ENCODE measurements at regions not wholly inside any gene's neighbourhood (a gene's known extent, or its start where the extent isn't known, plus 50 kb on each side); places are given as distances from the start of the nearest gene placed in this dataset.

DNA sequence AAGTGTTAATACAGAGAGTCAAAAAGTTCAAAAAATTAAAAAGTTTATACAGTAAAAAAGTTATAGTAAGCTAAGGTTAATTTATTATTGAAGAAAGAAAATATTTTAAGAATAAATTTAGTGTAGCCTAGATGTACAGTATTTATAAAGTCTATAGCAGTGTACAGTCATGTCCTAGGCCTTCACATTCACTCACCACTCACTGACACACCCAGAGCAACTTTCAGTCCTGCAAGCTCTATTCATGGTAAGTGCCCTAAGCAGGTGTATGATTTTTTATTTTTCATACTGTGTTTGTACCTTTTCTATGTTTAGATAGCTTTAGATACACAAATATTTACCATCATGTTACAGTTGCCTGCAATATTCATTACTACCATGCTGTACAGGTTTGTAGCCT is 108.9 kb downstream of the FHIP1A start:
- no peak for FAIRE-seq
- H3K27me3 ChIP-seq (replicated peaks in 1 of 2; ENCODE audit: control insufficient read depth in 2 of 2, insufficient read depth in 2 of 2, low read length in 1 of 2): no peaks in the 10 kb centered on the region
- H3K36me3 ChIP-seq (ENCODE audit: control insufficient read depth in 2 of 2, insufficient read depth in 2 of 2, low read length in 1 of 2): no peaks in the 10 kb centered on the region
- H4K20me1 ChIP-seq (ENCODE audit: control insufficient read depth, insufficient read depth): no peaks in the 10 kb centered on the region
- SMC1A ChIA-PET (ENCODE audit: uncharacterized antibody, unreplicated experiment): no interaction called here
- in situ Hi-C loops (cut with MboI) (no loop called here), intact Hi-C loops (cut with micrococcal nuclease; ENCODE audit: unreplicated experiment) (no loop called here)
- no peaks in the 10 kb centered on the region for H3K79me2 ChIP-seq (ENCODE audit: control insufficient read depth, insufficient read depth, low read length)
- no peak overlapping the region for H2AFZ ChIP-seq (ENCODE audit: control insufficient read depth, low read depth, low read length)
- H3K27ac ChIP-seq (ENCODE audit: control insufficient read depth, insufficient read depth): no peak overlapping the region
- no TSS peak for BruUV-seq (replicated peaks)
- RAD21 ChIA-PET (ENCODE audit: unreplicated experiment): no interaction called here
- TF ChIP-seq MEF2A (IDR thresholded peaks at IDR 0.05; ENCODE audit: insufficient read depth, low read depth, low read length) (no peak), GABPA (IDR thresholded peaks at IDR 0.05; ENCODE audit: low read depth) (no peak)
- CTCF ChIA-PET: interaction anchor here (0.6 kb wide), 1 partner anchor 926 kb away, joined by 3 read pairs; no protein-coding TSS in a partner anchor
- no peak overlapping the region for H3K4me2 ChIP-seq (ENCODE audit: control insufficient read depth, insufficient read depth)
- H3K9ac ChIP-seq (ENCODE audit: control insufficient read depth, insufficient read depth, low read length): no peak overlapping the region
- no peak for DNase-seq (ENCODE audit: low read depth, low spot score)
- H3K4me1 ChIP-seq (ENCODE audit: control insufficient read depth, insufficient read depth, low read length): no peaks in the 10 kb centered on the region
- no peaks in the 10 kb centered on the region for H3K9me3 ChIP-seq (replicated peaks; ENCODE audit: control insufficient read depth, insufficient read depth, low read length)
- H3K4me3 ChIP-seq: no peak overlapping the region
- POLR2A ChIA-PET: no interaction called here
- ATAC-seq: no peak

DNA sequence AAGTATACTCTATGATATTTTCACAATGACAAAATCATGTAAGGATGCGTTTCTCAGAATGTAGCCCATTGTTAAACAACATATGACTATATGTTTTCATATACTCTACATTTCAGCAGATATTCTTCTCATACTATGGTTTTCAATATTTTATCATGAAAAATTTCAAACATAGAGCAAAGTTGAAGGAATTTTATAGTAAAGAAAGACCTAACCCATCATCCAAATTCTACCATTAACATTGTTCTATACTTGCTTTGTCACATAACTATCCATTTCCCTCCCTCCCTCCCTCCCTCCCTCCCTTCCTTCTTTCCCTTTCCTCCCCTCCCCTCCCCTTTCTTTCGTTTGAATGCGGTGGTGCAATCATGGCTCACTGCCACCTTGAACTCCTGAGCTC is 109.4 kb downstream of the FHIP1A start:
- 58% methylated on average over 1 of the region's 3 CpGs for WGBS (ENCODE audit: insufficient coverage, insufficient replicate concordance, low lambda C conversion rate, missing lambda C conversion rate)
- H3K27me3 ChIP-seq (replicated peaks in 1 of 2; ENCODE audit: control insufficient read depth in 2 of 2, insufficient read depth in 2 of 2, low read length in 1 of 2): no peaks in the 10 kb centered on the region
- SMC1A ChIA-PET (ENCODE audit: uncharacterized antibody, unreplicated experiment): no interaction called here
- DNase-seq (ENCODE audit: low read depth, low spot score): no peak
- POLR2A ChIA-PET: no interaction called here
- H3K36me3 ChIP-seq (ENCODE audit: control insufficient read depth in 2 of 2, insufficient read depth in 2 of 2, low read length in 1 of 2): no peaks in the 10 kb centered on the region
- FAIRE-seq: no peak
- no peak overlapping the region for H3K27ac ChIP-seq (ENCODE audit: control insufficient read depth, insufficient read depth)
- H3K4me1 ChIP-seq (ENCODE audit: control insufficient read depth, insufficient read depth, low read length): no peaks in the 10 kb centered on the region
- in situ Hi-C loops (cut with MboI): no loop called here
- CTCF ChIA-PET: interaction anchor here (1.0 kb wide), 1 partner anchor 26 kb away, joined by 3 read pairs; no protein-coding TSS in a partner anchor
- no peaks in the 10 kb centered on the region for H4K20me1 ChIP-seq (ENCODE audit: control insufficient read depth, insufficient read depth)
- no peak overlapping the region for H3K4me2 ChIP-seq (ENCODE audit: control insufficient read depth, insufficient read depth)
- RAD21 ChIA-PET (ENCODE audit: unreplicated experiment): no interaction called here
- BruUV-seq (replicated peaks): no TSS peak
- H2AFZ ChIP-seq (ENCODE audit: control insufficient read depth, low read depth, low read length): no peak overlapping the region
- H3K9me3 ChIP-seq (replicated peaks; ENCODE audit: control insufficient read depth, insufficient read depth, low read length): no peaks in the 10 kb centered on the region
- no peak overlapping the region for H3K9ac ChIP-seq (ENCODE audit: control insufficient read depth, insufficient read depth, low read length)
- no peak overlapping the region for H3K4me3 ChIP-seq
- intact Hi-C loops (cut with micrococcal nuclease; ENCODE audit: unreplicated experiment): no loop called here
- no peaks in the 10 kb centered on the region for H3K79me2 ChIP-seq (ENCODE audit: control insufficient read depth, insufficient read depth, low read length)
- ATAC-seq: no peak
- TF ChIP-seq SPI1 (IDR thresholded peaks at IDR 0.05; ENCODE audit: borderline replicate concordance, insufficient read depth, low read depth, low read length) (no peak), ZZZ3 (IDR thresholded peaks at IDR 0.05; ENCODE audit: control insufficient read depth, insufficient read length, low read depth) (no peak), SMC3 (IDR thresholded peaks at IDR 0.05; ENCODE audit: borderline replicate concordance, low read length) (no peak), YY1 (IDR thresholded peaks at IDR 0.05; ENCODE audit: low read depth, low read length) (no peak), FOXK2 (IDR thresholded peaks at IDR 0.05) (no peak), PML (IDR thresholded peaks at IDR 0.05; ENCODE audit: low read length) (no peak), ZNF24 (IDR thresholded peaks at IDR 0.05) (no peak), SRF (IDR thresholded peaks at IDR 0.05; ENCODE audit: low read depth in 2 of 2, low read length in 2 of 2) (no peak), BHLHE40 (IDR thresholded peaks at IDR 0.05; ENCODE audit: borderline replicate concordance in 1 of 2, low read depth in 2 of 2, low read length in 1 of 2) (no peak), IKZF2 (IDR thresholded peaks at IDR 0.05) (no peak), FOS (IDR thresholded peaks at IDR 0.05; ENCODE audit: borderline replicate concordance, extremely low read depth, insufficient read length) (no peak), IKZF1 (conservative IDR thresholded peaks at IDR 0.05) (no peak)
- TF ChIP-seq, protein P1, sequence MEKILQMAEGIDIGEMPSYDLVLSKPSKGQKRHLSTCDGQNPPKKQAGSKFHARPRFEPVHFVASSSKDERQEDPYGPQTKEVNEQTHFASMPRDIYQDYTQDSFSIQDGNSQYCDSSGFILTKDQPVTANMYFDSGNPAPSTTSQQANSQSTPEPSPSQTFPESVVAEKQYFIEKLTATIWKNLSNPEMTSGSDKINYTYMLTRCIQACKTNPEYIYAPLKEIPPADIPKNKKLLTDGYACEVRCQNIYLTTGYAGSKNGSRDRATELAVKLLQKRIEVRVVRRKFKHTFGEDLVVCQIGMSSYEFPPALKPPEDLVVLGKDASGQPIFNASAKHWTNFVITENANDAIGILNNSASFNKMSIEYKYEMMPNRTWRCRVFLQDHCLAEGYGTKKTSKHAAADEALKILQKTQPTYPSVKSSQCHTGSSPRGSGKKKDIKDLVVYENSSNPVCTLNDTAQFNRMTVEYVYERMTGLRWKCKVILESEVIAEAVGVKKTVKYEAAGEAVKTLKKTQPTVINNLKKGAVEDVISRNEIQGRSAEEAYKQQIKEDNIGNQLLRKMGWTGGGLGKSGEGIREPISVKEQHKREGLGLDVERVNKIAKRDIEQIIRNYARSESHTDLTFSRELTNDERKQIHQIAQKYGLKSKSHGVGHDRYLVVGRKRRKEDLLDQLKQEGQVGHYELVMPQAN (conservative IDR thresholded peaks at IDR 0.05): no peak
- TF ChIP-seq, protein P2, sequence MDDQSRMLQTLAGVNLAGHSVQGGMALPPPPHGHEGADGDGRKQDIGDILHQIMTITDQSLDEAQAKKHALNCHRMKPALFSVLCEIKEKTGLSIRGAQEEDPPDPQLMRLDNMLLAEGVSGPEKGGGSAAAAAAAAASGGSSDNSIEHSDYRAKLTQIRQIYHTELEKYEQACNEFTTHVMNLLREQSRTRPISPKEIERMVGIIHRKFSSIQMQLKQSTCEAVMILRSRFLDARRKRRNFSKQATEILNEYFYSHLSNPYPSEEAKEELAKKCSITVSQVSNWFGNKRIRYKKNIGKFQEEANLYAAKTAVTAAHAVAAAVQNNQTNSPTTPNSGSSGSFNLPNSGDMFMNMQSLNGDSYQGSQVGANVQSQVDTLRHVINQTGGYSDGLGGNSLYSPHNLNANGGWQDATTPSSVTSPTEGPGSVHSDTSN (IDR thresholded peaks at IDR 0.05; ENCODE audit: insufficient replicate concordance, low read depth, low read length): no peak
